ENCODE measurements at regions not wholly inside any gene's neighbourhood (a gene's known extent, or its start where the extent isn't known, plus 50 kb on each side); places are given as distances from the start of the nearest gene placed in this dataset.

GRCh38 chr6:14444295-14444972 lies 326.9 kb downstream of the CD83 start:
- Histone ChIP-seq H3K9ac (ENCODE audit: low read depth, low read length) (no peak overlapping the region), H3K27ac (ENCODE audit: low read depth, low read length) (no peak overlapping the region), H3K9me3 (ENCODE audit: insufficient read depth, low read depth, low read length) (peaks cover 11% of the 10 kb centered on the region; the same call in 1 of the 2 replicates), H3K27me3 (ENCODE audit: insufficient read depth, low read length) (no peaks in the 10 kb centered on the region), H3K36me3 (ENCODE audit: insufficient read depth, low read length) (no peaks in the 10 kb centered on the region), H3K4me3 (ENCODE audit: low read length) (no peak overlapping the region), H3K4me1 (ENCODE audit: insufficient read depth, low read length) (peaks cover 17% of the 10 kb centered on the region; the same call in 1 of the 2 replicates)
- WGBS: 84% methylated on average over 3 of the region's 3 CpGs

- H3K9me3 ChIP-seq (ENCODE audit: insufficient read depth, low read depth, low read length): peaks cover 11% of the 10 kb centered on the region; the same call in 1 of the 2 replicates
- peaks cover 9% of the 10 kb centered on the region for H3K4me1 ChIP-seq (ENCODE audit: insufficient read depth, low read length)
- H3K27ac ChIP-seq (ENCODE audit: low read depth, low read length): no peak overlapping the region
- no peaks in the 10 kb centered on the region for H3K36me3 ChIP-seq (ENCODE audit: insufficient read depth, low read length)
- no peaks in the 10 kb centered on the region for H3K27me3 ChIP-seq (ENCODE audit: insufficient read depth, low read length)
- no peak overlapping the region for H3K9ac ChIP-seq (ENCODE audit: low read depth, low read length)
- 98% methylated on average over 2 of the region's 2 CpGs for WGBS
- no peak overlapping the region for H3K4me3 ChIP-seq (ENCODE audit: low read length)
Measured at GRCh38 chr6:14447240-14447639, 329.7 kb downstream of the CD83 start.

GRCh38 chr6:14448246-14448645 lies 330.7 kb downstream of the CD83 start:
- Histone ChIP-seq H3K27me3 (ENCODE audit: insufficient read depth, low read length) (no peaks in the 10 kb centered on the region), H3K9me3 (ENCODE audit: insufficient read depth, low read depth, low read length) (peaks cover 11% of the 10 kb centered on the region; the same call in 1 of the 2 replicates), H3K9ac (ENCODE audit: low read depth, low read length) (no peak overlapping the region), H3K27ac (ENCODE audit: low read depth, low read length) (no peak overlapping the region), H3K4me3 (ENCODE audit: low read length) (no peak overlapping the region), H3K4me1 (ENCODE audit: insufficient read depth, low read length) (peaks cover 8% of the 10 kb centered on the region), H3K36me3 (ENCODE audit: insufficient read depth, low read length) (no peaks in the 10 kb centered on the region)
- WGBS: 89% methylated on average over 1 of the region's 1 CpG

GRCh38 chr6:14450133-14450504 lies 332.5 kb downstream of the CD83 start:
- peaks cover 8% of the 10 kb centered on the region for H3K4me1 ChIP-seq (ENCODE audit: insufficient read depth, low read length)
- H3K36me3 ChIP-seq (ENCODE audit: insufficient read depth, low read length): no peaks in the 10 kb centered on the region
- peaks cover 11% of the 10 kb centered on the region; the same call in 1 of the 2 replicates for H3K9me3 ChIP-seq (ENCODE audit: insufficient read depth, low read depth, low read length)
- no peak overlapping the region for H3K27ac ChIP-seq (ENCODE audit: low read depth, low read length)
- H3K9ac ChIP-seq (ENCODE audit: low read depth, low read length): no peak overlapping the region
- WGBS: 63% methylated on average over 12 of the region's 12 CpGs
- H3K4me3 ChIP-seq (ENCODE audit: low read length): no peak overlapping the region
- H3K27me3 ChIP-seq (ENCODE audit: insufficient read depth, low read length): no peaks in the 10 kb centered on the region

- Histone ChIP-seq H3K4me3 (ENCODE audit: low read length) (no peak overlapping the region), H3K4me1 (ENCODE audit: insufficient read depth, low read length) (peaks cover 8% of the 10 kb centered on the region), H3K27ac (ENCODE audit: low read depth, low read length) (no peak overlapping the region), H3K27me3 (ENCODE audit: insufficient read depth, low read length) (no peaks in the 10 kb centered on the region), H3K9me3 (ENCODE audit: insufficient read depth, low read depth, low read length) (peaks cover 11% of the 10 kb centered on the region; the same call in 1 of the 2 replicates), H3K9ac (ENCODE audit: low read depth, low read length) (no peak overlapping the region), H3K36me3 (ENCODE audit: insufficient read depth, low read length) (no peaks in the 10 kb centered on the region)
- 85% methylated on average over 6 of the region's 6 CpGs for WGBS
Measured at GRCh38 chr6:14450578-14450977, 333.0 kb downstream of the CD83 start.

- Histone ChIP-seq H3K27ac (ENCODE audit: low read depth, low read length) (no peak overlapping the region), H3K9ac (ENCODE audit: low read depth, low read length) (no peak overlapping the region), H3K36me3 (ENCODE audit: insufficient read depth, low read length) (no peaks in the 10 kb centered on the region), H3K27me3 (ENCODE audit: insufficient read depth, low read length) (no peaks in the 10 kb centered on the region), H3K4me1 (ENCODE audit: insufficient read depth, low read length) (peaks cover 13% of the 10 kb centered on the region), H3K4me3 (ENCODE audit: low read length) (no peak overlapping the region), H3K9me3 (ENCODE audit: insufficient read depth, low read depth, low read length) (peaks cover 11% of the 10 kb centered on the region; the same call in 1 of the 2 replicates)
- 94% methylated on average over 9 of the region's 9 CpGs for WGBS
Measured at GRCh38 chr6:14451594-14452374, 334.2 kb downstream of the CD83 start.

GRCh38 chr6:14452567-14453527 lies 335.3 kb downstream of the CD83 start:
- Histone ChIP-seq H3K4me3 (ENCODE audit: low read length) (no peak overlapping the region), H3K27ac (ENCODE audit: low read depth, low read length) (no peak overlapping the region), H3K27me3 (ENCODE audit: insufficient read depth, low read length) (no peaks in the 10 kb centered on the region), H3K4me1 (ENCODE audit: insufficient read depth, low read length) (peaks cover 13% of the 10 kb centered on the region), H3K36me3 (ENCODE audit: insufficient read depth, low read length) (no peaks in the 10 kb centered on the region), H3K9ac (ENCODE audit: low read depth, low read length) (no peak overlapping the region), H3K9me3 (ENCODE audit: insufficient read depth, low read depth, low read length) (peaks cover 9% of the 10 kb centered on the region; the same call in 1 of the 2 replicates)
- 93% methylated on average over 17 of the region's 17 CpGs for WGBS

- no peaks in the 10 kb centered on the region for H3K9me3 ChIP-seq (ENCODE audit: insufficient read depth, low read depth, low read length)
- H3K9ac ChIP-seq (ENCODE audit: low read depth, low read length): no peak overlapping the region
- no peaks in the 10 kb centered on the region for H3K27me3 ChIP-seq (ENCODE audit: insufficient read depth, low read length)
- no peaks in the 10 kb centered on the region for H3K36me3 ChIP-seq (ENCODE audit: insufficient read depth, low read length)
- H3K27ac ChIP-seq (ENCODE audit: low read depth, low read length): no peak overlapping the region
- H3K4me3 ChIP-seq (ENCODE audit: low read length): no peak overlapping the region
- peaks cover 13% of the 10 kb centered on the region for H3K4me1 ChIP-seq (ENCODE audit: insufficient read depth, low read length)
- WGBS: 93% methylated on average over 5 of the region's 6 CpGs
Measured at GRCh38 chr6:14453712-14454472, 336.3 kb downstream of the CD83 start.

GRCh38 chr6:14454473-14454775 lies 336.9 kb downstream of the CD83 start:
- Histone ChIP-seq H3K36me3 (ENCODE audit: insufficient read depth, low read length) (no peaks in the 10 kb centered on the region), H3K4me3 (ENCODE audit: low read length) (no peak overlapping the region), H3K9ac (ENCODE audit: low read depth, low read length) (no peak overlapping the region), H3K27me3 (ENCODE audit: insufficient read depth, low read length) (no peaks in the 10 kb centered on the region), H3K4me1 (ENCODE audit: insufficient read depth, low read length) (peaks cover 13% of the 10 kb centered on the region), H3K27ac (ENCODE audit: low read depth, low read length) (no peak overlapping the region), H3K9me3 (ENCODE audit: insufficient read depth, low read depth, low read length) (no peaks in the 10 kb centered on the region)
- whole genome bisulfite sequencing: 91% methylated on average over 4 of the region's 4 CpGs

GRCh38 chr6:14455427-14455826 lies 337.9 kb downstream of the CD83 start:
- Histone ChIP-seq H3K27ac (ENCODE audit: low read depth, low read length) (no peak overlapping the region), H3K4me3 (ENCODE audit: low read length) (no peak overlapping the region), H3K27me3 (ENCODE audit: insufficient read depth, low read length) (no peaks in the 10 kb centered on the region), H3K36me3 (ENCODE audit: insufficient read depth, low read length) (no peaks in the 10 kb centered on the region), H3K9me3 (ENCODE audit: insufficient read depth, low read depth, low read length) (no peaks in the 10 kb centered on the region), H3K9ac (ENCODE audit: low read depth, low read length) (no peak overlapping the region), H3K4me1 (ENCODE audit: insufficient read depth, low read length) (0 out of 2 replicates have a peak, but pooled peaks cover 6% of the 10 kb centered on the region)
- WGBS: 83% methylated on average over 3 of the region's 3 CpGs
